Stromal cell of bone marrow (primary cell): ENCODE measurements at regions not wholly inside any gene's neighbourhood (a gene's known extent, or its start where the extent isn't known, plus 50 kb on each side); places are given as distances from the start of the nearest gene placed in this dataset.

Experiments
- DNase-seq: peaks from one replicate; pipeline ENCODE4 v3.0.0-alpha.2; 2012; ENCODE audit warnings: low read depth

- DNase-seq, result no peak
These were observed 274.3 kb upstream of the PPARGC1A start for GRCh38 chr4:24164054-24164693.

- no peak for DNase-seq
These were observed 273.5 kb upstream of the PPARGC1A start for GRCh38 chr4:24163314-24163713.

GRCh38 chr4:24160358-24160757 is 270.5 kb upstream of the PPARGC1A start:
- no peak for DNase-seq

- no peak for DNase-seq
These were observed 268.2 kb upstream of the PPARGC1A start for GRCh38 chr4:24158031-24158430.

DNA sequence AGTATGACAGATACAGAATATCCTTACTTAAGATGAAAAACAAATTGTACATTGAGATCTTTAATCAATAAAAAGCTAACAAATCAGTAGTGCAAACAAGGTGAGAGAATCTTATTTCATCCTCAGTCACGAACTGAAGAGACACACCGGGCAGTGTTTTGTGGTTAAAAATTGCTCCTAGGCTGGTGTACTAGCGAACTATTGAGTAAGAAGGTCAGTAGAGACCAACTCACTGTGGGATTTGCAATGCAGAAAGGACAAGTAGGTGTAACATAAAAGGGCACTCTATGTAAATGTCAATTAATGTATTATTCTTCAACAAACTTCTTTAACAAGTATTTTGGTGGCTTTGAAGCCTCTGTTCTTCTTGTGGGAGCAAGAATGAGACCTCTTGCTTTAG is 260.2 kb upstream of the PPARGC1A start:
- DNase-seq, result no peak

DNA sequence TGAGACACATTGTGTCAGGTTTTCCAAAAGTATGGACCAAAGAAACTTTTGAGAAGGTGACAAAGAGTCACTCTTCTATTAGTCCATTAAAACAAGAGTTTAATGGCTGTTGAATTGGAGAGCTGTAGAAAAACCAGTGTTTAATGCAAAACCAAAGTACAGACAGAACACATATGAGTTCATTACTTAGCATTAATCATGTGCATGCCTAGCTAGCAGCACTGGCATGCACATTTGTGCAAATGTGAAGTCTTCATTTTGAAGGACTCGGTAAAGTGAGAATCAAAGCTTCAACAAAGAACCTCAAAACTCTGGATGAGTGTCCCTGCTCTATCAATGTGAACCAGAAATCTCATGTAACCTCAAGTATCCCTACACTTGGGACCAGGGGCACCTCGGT is 256.3 kb upstream of the PPARGC1A start:
- DNase-seq, result no peak

- no peak for DNase-seq
These were observed 255.7 kb upstream of the PPARGC1A start for GRCh38 chr4:24145591-24145990.

- no peak for DNase-seq
These were observed 254.5 kb upstream of the PPARGC1A start for GRCh38 chr4:24144381-24144780.

GRCh38 chr4:24143741-24144140 is 253.9 kb upstream of the PPARGC1A start:
- no peak for DNase-seq

- no peak for DNase-seq
These were observed 252.0 kb upstream of the PPARGC1A start for GRCh38 chr4:24141836-24142235.

DNA sequence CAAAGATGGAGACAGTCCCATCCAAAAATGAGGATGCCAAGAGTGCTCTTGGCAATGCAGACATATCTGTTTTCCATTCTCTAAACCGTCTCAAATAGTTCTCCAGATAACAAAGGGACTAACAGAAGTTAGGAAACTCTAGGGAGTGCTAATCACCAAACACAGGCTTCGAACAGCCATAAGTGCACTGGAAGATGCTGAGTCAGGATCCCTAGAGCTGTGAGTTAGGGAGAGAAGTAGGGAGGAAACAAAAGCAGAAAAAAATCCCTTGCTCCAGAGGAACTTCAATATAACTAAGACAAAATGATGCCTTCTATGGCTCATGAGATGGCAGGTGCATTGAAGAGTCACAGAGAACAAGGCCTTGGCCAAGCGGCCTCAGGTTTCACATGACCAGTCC is 251.0 kb upstream of the PPARGC1A start:
- DNase-seq, result no peak

- DNase-seq, result no peak
These were observed 248.1 kb upstream of the PPARGC1A start for GRCh38 chr4:24137671-24138601.

DNA sequence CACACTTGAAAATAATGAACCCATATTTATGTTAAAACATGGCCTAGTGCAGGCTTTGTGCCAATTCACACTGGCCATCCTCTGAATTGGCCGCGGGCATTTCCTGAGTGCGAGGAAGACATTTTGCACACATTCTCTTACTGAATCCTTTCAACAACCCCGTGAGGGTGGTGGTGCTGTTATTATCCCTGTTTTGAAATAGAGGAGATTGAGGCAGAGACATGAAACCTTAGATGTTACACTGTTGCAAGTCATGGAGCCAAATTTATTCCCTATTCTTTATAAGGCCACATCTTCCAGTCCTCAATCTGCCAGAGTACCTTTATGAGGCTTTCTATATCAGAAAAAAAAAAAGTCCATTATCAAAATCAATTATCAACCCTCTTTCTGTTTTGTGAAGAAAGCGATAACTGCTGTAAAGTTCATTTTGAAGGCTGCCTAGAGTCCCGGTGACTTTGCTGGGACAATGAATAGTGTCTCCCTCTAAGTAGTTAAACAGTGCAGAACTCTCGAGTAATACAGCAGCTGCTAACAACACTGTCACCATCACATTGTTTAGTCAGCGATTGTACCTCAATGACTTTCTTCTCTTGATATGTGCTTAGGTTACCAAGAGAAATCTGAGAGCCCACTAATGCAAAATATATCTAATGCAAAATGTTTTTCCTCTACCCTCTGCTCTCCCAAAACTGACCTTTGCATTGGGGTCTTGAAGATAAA is 242.3 kb upstream of the PPARGC1A start:
- DNase-seq, result no peak

- no peak for DNase-seq
These were observed 240.8 kb upstream of the PPARGC1A start for GRCh38 chr4:24130637-24131036.

- DNase-seq, result no peak
These were observed 236.9 kb upstream of the PPARGC1A start for GRCh38 chr4:24126776-24127175.

DNA sequence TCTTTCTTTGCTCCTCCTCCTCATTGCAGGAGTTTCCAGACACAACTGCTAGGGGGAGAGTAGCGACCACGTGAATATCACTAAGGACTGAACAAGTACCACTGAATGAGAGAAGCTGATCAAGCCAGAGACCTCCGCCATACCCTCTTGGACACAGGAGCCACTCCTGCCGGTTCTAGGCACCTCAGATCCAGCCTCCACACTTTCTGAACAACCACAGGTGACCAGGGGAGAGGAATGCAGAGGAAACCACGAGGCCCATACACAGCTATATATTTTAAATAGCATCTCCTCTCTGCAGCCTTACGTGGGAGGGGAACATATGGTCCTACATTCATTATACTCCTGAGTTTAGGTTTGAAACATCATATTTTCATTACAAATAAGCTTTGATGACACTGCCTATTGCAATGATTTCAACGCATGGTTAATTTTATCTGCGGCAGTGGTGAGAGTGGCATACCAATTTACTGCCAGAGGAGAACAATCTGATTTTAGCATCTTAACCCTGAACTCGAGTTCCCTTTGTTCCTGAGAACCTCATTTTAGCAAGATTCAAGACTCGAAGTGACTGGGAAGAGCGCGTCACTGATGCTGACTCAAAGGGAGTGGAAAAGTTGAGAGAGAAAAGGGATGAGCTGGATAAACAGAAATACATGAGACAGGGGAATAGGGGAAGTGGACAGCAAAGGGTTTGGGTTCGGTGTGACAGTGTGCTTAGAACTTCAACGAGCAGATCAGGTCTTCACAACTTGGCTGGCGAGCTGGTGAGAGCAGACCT is 231.7 kb upstream of the PPARGC1A start:
- DNase-seq, result peak; percentile 38

- DNase-seq, result no peak
These were observed 228.1 kb upstream of the PPARGC1A start for GRCh38 chr4:24117975-24118374.

DNA sequence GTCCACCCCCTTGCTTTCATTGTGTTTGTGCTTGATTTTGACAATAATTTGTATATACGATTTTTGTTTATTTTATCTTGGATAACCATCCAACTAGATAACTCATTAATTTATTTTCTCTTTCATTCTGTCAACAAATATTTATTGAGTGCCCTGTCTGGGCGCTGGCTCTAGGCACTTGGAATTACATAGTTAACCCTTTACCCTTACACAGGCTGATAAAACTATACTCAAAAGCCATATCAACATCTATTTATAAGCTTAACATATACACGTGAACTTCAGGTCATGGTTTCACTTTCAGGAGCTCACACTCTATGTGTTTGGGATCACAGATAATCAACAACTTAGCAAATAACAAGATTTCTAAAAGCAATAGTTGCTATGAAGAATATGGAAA is 226.3 kb upstream of the PPARGC1A start:
- DNase-seq, result no peak

DNA sequence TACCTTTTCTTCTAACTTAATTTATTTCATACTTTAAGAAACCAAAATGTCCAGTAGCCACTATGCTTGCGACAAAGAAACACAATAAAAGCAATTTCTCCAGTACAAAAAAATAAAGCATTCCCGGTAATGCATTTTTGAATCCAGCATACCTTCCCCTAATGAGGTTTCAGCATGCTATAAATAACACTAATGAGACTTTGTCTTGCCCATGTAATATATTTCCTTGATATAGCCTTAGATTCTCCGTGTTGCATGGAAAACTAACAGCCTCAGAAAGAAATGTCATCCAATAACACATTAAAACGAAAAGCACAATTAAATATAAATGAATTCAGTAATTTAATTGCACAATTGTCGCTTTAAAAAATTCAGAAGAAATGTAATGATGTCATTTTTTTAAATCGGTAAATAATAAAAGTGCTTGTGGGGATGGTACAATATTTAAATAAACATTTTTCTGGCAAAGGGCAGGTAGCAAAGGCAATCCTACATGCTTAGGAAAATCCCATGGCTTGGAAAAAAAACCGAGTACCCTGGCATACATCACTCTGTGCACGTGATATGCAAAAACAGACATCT is 225.2 kb upstream of the PPARGC1A start:
- DNase-seq, result no peak

GRCh38 chr4:24114444-24114843 is 224.6 kb upstream of the PPARGC1A start:
- DNase-seq, result no peak

- no peak for DNase-seq
These were observed 222.6 kb upstream of the PPARGC1A start for GRCh38 chr4:24112466-24112865.

DNA sequence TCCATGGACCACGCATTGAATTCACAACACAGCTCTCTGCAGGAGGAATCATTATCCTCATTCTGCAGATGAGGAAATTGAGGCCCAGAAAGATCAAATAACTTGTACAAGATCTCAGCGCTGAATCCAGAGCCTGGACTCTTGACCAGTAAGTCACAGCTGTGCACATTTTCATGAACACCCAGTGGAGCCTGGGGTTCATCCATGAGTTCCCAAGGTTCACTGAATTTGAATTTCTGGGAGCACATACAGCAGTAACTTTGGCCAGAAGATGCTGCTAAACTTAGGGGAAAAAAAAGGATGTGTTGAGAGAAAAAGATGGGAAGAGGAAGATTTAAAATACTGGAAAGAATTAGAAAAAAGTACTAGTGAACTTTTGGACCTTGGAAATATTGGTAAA is 218.7 kb upstream of the PPARGC1A start:
- no peak for DNase-seq
